HG02884 (cell line): ENCODE measurements at regions not wholly inside any gene's neighbourhood (a gene's known extent, or its start where the extent isn't known, plus 50 kb on each side); places are given as distances from the start of the nearest gene placed in this dataset.
"Not testable (repeated sequence)": the region's sequence is repeated elsewhere in the genome, so short reads cannot be mapped to it uniquely, and the experiment has no call there.

ENCODE experiments used
- ATAC-seq: cut with Tn5 transposase; IDR thresholded peaks from one replicate; pipeline ENCODE4 v1.9.1; 2021; ENCODE audit warnings: mild to moderate bottlenecking, moderate library complexity; ENCODE audit not compliant: unreplicated experiment

DNA sequence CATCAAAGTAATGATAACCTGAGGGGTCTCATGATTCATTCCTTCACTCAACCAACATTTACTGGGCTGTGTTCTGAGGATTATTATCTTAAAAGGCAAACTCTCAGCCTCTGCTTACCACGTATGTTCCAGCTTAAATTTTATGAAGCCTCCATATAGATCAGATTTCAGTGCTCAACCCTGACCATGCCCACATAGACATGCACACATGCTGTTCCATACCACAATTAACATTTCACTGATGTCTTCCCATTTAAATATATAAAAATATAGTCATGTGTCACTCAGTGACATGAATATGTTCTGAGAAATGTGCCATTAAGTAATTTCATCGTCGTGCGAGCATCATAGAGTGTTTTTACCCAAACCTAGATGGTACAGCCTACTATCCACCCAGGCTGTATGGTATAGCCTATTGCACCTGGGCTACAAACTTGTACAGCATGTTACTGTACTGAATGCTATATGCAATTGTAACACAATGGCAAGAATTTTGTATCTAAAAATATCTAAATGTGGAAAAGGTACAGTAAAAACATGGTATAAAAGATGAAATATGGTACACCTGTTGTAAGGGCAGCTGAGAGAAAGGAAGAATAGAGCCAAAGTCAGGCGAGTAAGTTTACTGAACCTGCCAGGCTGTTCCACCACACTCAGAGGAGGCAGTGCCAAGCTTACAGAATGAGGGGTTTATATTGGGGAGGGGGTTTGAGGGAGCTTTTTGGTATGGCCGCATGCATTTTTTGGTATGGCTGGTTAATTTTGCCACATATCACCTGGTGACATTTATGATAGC lies 134.7 kb upstream of the ETV3 start:
- ATAC-seq, result no peak

DNA sequence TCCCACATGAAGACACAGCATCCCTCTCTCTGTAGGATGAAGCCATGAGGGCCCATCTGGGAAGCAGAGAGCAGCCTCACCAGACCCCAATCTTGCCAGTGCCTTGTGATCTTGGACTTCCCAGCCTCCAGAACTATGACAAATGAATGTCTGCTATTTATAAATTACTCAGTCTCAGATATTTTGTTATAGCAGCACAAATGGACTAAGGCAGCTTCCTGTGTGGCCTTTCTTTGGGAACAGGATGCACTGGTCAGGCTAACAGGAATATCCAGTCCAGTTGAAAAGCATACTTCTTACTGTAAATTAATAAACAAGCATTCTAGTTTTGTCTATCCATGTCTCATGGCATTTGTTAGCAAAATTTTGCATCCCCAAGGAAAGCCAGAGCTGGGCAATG lies 134.1 kb upstream of the ETV3 start:
- no peak for ATAC-seq

DNA sequence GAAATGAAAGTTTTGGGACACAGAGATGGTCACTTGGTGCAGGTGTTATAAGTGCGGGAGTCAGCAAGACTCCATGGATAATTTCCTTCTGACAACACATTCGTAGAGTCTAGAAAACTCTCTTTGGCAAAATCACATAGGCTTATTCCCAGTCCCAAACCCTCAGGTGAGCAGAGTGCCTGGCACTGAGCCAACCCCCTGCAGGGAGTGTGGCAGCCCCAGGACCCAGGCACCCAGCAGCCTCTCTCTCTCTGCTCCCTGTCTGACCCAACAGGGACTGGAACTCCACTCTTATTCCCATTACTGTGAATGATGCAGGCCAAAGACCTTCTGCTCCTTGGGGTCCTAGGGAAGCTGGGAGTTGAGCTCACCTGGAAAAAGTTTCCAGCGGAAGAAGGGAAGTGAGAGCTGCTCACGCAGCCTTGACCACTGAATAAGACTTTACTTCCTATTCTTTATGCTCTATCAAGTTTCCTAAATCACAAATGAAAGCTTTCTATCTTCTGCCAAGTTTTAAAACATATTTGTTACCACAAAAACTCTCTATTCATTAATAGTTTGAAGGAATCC lies 132.6 kb upstream of the ETV3 start:
- no peak for ATAC-seq

DNA sequence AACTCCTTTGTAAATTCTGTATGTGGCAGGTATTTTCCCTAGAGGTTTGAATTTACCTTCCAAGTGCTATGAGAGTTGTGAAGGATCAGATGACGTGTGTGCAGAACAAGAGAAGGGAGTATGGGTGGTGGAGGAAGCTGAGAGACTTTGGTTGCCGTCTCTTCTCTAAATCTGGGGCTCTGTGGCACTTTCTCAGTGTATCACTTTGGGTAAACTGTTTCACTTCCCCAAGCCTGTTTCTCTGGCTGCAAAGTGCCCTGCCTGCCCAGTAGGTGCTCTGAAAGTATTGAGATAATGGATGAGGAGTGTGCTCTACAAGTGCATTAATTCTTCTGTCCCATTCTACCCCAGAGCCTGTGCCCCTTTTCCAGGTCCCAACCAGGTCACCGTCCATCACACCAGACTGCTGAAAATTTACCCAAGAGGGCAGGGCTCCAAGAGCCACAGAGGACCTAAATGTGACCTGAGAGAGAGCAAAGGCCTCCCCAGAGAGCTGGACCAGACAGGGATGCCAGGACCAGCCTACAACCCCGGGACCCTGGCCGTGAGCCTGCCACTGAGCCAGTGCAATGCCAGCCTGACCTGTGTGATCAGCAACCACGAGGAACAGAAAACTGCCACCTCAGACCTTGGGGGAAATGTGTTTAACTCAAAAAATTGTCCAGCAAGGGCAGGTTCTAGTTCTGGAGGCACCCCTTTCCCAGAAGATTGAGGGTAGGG lies 131.6 kb upstream of the ETV3 start:
- no peak for ATAC-seq

DNA sequence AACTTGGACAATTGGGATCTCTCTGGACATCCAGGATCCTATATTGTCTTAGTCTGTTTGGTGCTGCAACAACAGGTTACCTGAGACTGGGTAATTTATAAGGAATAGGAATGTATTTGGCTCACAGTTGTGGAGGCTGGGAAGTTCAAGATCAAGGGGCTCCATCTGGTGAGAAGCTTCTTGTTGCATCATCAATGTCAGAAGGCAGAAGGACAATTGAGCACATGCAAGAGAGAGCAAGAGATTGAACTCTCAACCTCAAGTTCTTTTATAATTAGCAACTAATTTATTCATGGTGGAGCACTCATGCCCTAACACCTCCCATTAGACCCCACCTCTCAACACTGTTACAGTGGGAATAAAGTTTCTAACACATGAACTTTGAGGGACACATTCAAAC lies 124.7 kb upstream of the ETV3 start:
- no peak for ATAC-seq

DNA sequence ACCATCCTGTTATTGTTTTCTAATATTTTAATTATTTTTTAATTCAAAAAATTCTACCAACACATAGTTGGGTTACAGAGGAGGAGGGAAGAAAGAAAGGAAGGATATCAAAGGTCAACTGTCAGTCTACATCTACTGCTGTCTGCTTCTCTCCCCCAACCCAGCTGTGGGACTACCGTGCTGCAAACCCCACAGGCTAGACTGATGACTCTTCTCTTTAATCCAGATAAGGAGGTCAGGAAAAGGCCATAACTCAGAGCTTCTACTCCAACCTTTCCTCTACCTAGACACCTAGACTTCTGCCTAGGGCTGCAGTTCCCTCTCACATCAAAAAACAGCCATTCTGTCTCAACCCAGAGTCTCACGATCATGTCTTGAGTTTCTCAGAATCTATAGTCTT lies 124.2 kb upstream of the ETV3 start:
- ATAC-seq, result no peak

DNA sequence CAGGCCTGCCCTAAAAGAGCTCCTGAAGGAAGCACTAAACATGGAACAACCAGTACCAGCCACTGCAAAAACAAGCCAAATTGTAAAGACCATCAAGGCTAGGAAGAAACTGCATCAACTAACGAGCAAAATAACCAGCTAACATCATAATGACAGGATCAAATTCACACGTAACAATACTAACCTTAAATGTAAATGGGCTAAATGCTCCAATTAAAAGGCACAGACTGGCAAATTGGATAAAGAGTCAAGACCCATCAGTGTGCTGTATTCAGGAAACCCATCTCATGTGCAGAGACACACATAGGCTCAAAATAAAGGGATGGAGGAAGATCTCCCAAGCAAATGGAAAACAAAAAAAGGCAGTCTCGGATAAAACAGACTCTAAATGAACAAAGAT lies 117.7 kb upstream of the ETV3 start:
- not testable (repeated sequence) for ATAC-seq

DNA sequence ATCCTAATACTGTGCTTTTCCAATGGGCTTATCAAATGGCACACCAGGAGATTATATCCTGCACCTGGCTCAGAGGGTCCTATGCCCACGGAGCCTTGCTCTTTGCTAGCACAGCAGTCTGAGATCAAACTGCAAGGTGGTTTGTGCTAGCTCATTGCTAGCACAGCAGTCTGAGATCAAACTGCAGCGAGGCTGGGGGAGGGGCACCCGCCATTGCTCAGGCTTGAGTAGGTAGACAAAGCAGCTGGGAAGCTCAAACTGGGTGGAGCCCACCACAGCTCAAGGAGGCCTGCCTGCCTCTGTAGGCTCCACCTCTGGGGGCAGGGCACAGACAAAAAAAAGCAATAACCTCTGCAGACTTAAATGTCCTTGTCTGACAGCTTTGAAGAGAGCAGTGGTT lies 116.0 kb upstream of the ETV3 start:
- not testable (repeated sequence) for ATAC-seq

DNA sequence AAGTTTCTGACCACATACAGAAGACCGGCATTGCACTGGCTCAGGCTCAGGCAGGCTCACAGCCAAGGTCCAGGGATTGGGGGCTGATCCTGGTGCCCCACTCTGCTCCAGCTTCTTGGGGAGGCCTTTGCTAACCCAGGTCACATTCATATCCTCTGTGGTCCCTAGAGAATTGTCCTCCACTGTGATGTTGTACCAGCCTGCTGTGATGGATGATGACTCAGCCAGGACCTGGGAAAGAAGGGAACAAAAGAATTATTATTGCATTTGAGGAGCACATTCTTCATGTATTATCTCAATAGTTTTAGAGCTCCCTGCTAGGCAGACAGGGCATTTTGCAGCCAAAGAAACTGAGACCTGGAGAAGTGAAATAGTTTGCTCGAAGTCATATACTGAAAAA lies 114.3 kb upstream of the ETV3 start:
- no peak for ATAC-seq

DNA sequence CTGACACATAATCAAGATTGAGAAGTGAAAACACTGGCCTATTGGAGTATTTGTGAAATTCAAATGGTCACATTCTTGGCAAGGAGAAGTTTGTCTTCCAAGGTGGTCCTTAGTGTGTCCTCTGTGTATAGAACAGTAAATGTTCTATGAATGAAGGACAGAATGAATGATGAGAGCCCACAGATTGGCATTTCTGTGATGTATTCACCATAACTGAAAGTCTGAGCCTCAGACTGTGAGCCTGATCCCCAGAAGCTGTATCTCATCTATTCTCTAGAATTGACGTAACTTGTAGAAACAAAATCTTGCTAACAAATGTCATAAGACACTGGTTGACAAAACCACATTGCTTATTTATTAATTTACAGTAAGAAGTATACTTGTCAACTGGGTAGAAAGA lies 111.5 kb upstream of the ETV3 start:
- no peak for ATAC-seq

DNA sequence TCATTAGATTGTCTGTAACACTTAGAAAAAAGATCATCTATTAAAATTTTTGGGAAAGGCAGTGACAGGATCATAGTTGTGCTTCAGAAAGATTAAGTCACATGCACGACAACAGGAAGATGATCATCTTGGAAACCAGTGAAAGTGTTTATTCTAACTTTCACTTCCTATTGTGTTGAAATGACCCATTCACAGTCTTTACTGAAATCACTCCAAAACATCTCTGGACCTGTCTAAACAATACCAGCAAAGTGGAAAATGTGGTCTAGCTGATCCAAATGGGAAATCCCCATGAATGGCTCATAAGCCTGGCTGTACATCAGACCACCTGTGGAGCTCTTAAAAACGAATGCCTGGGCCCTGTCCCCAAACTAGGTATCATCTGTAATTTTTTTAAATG lies 111.1 kb upstream of the ETV3 start:
- no peak for ATAC-seq

DNA sequence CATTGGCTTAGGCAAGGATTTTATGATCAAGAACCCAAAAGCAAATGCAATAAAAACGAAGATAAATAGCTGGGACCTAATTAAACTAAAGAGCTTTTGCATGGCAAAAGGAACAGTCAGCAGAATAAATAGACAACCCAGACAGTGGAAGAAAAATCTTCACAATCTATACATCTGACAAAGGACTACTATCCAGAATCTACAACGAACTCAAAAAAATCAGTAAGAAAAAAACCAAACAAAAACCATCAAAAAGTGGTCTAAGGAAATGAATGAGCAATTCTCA lies 109.5 kb upstream of the ETV3 start:
- not testable (repeated sequence) for ATAC-seq

DNA sequence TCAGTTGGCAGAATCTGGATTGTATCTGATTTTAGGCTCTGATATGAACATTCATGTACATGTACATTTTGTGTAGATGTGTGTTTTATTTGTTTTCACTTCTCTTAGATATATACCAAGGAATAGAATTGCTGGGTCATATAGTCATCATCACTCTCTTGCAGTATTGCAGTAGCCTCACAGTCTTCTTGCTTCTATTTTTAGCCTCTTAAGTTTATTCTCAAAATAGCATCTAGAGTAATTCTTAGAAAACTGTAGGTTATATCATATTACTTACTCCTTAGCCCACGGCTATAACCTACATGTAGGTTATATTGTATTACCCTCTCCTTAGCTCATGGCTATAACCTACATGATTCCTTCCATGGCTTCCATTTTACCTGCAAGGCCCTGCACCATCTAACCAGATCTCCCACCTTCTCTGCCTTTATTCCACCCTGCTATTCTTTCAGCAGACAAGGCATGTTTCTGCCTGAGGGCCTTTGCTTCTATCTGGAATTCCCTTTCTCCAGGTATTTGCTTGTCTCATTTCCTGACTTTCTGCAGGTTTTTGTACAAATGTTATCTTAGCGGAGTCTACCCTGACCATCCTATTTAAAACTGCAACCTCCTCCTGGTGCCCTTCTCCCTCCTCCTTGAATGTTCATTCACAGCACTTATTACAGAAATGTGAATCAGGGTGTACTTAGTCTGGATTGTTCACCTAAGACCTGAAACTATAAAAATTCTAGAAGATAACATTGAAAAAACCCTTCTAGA lies 109.0 kb upstream of the ETV3 start:
- no peak for ATAC-seq

DNA sequence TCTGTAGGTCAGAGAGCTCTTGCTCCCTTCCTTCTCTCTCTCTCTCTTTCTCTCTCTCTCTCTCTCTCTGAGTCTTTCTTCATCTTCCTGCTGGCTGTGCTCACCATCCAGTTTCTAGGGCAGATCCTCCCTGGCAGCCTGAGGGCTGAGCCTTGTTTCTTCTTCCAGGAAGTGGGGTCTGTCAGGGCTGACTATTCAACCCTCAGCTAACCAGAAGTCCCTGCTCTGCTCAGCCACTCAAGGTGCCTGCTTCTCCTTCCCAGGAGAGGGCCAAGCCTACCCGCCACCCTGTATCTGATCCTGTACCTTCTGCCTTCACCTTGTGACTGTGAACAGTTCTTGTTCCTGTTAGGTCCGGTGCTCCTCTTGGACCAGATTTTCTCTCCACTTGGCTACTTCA lies 107.6 kb upstream of the ETV3 start:
- no peak for ATAC-seq

DNA sequence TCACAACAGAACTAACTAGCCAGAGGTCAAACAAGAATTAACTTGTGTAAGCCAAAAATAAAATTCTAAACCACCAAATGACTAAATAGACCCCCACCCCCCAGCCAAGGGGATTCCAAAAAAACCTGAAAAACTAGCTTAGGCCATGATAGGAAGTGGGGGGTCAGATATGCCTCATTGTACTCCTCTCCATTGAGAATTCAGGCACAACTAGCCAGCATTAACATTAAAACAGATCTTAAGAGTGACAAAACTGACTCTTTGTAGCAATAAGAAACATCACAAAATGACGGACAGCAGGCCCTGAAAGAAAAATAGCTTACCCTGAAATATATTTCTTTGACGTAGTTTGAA lies 103.0 kb upstream of the ETV3 start:
- no peak for ATAC-seq

DNA sequence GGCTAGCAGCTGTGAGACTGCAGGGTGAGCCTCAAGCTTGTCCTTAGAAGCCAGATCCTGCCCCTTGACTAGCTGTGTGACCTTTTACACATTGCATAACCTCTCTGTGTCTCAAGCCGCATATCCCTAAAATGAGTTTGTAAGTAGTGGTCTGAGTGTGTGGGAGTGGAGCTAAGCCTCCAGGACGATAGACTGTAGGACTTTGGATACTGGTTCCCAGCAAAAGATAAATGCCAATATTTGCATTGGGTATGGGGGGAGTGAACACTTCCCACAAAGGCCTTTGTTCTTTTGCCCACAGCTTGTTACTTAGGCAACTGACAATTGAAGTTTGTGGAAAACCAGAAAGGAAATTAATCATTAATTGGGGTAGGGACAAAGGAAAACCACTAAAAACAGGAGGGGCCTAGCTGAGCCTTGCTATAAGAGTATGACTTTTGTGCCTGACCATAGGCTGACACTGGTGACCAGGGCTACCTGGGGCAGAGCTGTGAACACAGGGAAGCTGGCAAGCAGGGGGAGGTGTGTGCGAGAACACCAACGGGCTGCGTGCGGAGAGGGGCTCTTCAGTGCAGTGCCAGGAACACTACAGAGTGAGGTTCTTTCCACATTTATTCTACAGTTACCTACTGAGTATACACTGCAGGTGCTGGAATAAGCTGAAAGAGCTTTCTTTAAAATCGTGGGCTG lies 102.4 kb upstream of the ETV3 start:
- no peak for ATAC-seq

DNA sequence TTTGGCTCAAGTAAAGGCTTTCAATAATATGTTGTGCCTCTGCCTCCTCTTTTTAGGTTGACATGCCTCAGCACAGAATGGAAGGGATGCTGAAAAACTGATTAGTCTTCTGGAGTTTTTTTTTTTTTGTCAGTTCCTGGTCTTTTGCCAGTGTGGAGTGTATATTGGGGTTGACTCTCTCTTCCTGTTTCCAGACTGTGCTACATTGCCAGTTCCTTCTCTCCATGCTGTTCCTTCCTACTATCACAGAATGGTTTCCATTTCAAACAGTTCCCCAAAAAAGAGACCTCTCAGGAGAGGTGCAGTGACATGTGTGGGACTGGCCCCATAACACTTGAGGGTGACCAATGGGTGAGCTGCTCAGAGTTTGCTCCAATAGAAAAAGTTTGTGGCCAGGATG lies 101.7 kb upstream of the ETV3 start:
- no peak for ATAC-seq

DNA sequence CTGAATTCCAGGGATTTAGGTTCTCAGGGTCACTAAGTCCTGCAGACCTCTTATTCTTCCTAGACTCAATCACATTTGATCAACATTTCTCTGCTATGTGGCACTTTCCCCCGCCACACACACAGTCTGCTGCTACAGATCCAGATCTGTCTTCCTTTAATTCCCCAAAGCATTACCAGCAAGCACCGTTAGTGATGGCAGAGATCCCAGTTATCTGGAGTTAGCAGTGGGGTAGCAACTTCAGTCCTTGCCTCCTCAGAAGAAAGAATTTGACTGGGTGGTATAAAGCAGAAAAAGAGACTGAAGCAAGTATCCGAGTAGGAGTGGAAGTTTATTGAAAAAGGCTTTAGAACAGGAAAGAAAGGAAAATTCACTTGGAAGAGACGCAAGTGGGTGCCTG lies 100.4 kb upstream of the ETV3 start:
- ATAC-seq, result no peak

DNA sequence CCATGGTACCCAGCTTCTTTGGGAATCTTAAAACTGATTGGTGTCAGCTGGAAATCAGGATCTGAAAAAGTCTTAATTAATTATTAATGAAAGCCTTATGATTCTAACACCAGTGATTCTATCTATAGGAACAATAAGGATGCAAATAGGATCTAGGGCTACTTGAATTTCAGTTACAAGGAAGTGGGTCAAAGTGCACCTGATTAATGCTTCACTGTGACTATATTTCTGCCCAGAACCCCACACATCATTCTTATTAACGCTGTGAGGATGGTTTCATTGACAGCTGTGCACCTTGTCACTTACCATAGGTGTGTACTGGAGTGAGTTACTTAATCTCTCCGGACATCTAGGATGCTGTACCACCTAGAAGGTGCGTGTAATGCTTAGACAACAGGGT lies 99.8 kb upstream of the ETV3 start:
- no peak for ATAC-seq

DNA sequence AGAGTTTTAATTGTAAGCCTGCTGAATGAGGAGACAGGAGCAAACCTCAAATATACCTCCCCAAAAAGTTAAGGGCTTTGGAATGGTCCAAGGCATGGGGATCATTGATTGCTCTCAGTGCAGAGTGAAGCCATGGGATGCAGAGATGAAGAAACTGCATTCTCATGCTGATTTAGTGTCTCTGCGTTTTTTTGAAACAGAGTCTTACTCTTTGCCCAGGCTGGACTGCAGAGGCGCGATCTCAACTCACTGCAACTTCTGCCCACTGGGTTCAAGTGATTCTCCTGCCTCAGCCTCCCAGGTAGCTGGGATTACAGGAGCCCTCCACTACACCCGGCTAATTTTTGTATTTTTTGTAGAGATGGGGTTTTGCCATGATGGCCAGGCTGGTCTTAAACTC lies 99.3 kb upstream of the ETV3 start:
- no peak for ATAC-seq

DNA sequence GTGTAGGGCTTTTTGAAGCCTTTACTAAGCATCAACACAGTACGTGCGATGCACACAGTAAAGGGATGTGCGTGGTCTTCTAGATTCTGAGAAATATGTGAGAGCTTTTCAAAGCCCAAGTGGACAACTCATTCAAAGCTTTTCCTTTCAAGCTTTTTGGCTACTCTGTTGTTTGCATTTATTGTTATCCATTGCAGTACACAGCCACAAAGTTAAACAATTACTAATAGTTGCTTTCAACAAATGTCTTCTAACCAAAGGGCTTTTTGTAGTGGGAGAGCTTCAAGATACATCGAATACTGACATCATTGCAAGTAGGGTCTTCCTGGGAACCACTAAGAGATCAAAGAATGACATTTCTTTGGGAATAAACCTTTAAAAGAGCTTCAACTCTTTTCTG lies 97.9 kb upstream of the ETV3 start:
- no peak for ATAC-seq
